ENCODE measurements at regions not wholly inside any gene's neighbourhood (a gene's known extent, or its start where the extent isn't known, plus 50 kb on each side); places are given as distances from the start of the nearest gene placed in this dataset.
"Not testable (repeated sequence)": the region's sequence is repeated elsewhere in the genome, so short reads cannot be mapped to it uniquely, and the experiment has no call there.

- no peak for DNase-seq (ENCODE audit: low spot score)
Measured at GRCh38 chr4:143819029-143819428, 86.3 kb downstream of the GYPE start.

- DNase-seq (ENCODE audit: low spot score) = not testable (repeated sequence)
Measured at GRCh38 chr4:143817866-143818265, 87.5 kb downstream of the GYPE start.

GRCh38 chr4:143815375-143815774, 90.0 kb downstream of the GYPE start:
- not testable (repeated sequence) for DNase-seq (ENCODE audit: low spot score)

GRCh38 chr4:143813431-143814154, 91.8 kb downstream of the GYPE start:
- not testable (repeated sequence) for DNase-seq (ENCODE audit: low spot score)

- not testable (repeated sequence) for DNase-seq (ENCODE audit: low spot score)
Measured at GRCh38 chr4:143791693-143792092, 91.2 kb upstream of the FREM3 start.

- not testable (repeated sequence) for DNase-seq (ENCODE audit: low spot score)
Measured at GRCh38 chr4:143790425-143790824, 90.0 kb upstream of the FREM3 start.

- DNase-seq (ENCODE audit: low spot score) = not testable (repeated sequence)
Measured at GRCh38 chr4:143789618-143790017, 89.1 kb upstream of the FREM3 start.

- no peak for DNase-seq (ENCODE audit: low spot score)
Measured at GRCh38 chr4:143784567-143784966, 84.1 kb upstream of the FREM3 start.

GRCh38 chr4:143782521-143782920, 82.0 kb upstream of the FREM3 start:
- DNase-seq (ENCODE audit: low spot score) = no peak

GRCh38 chr4:143773998-143774895, 73.8 kb upstream of the FREM3 start:
- DNase-seq (ENCODE audit: low spot score) = peak; percentile 89

- DNase-seq (ENCODE audit: low spot score) = no peak
Measured at GRCh38 chr4:143771269-143771668, 70.8 kb upstream of the FREM3 start.

- DNase-seq (ENCODE audit: low spot score) = no peak
Measured at GRCh38 chr4:143768007-143768591, 67.6 kb upstream of the FREM3 start.

- DNase-seq (ENCODE audit: low spot score) = no peak
Measured at GRCh38 chr4:143763587-143763986, 63.1 kb upstream of the FREM3 start.

- DNase-seq (ENCODE audit: low spot score) = no peak
Measured at GRCh38 chr4:143762511-143762910, 62.0 kb upstream of the FREM3 start.
